ENCODE measurements at regions not wholly inside any gene's neighbourhood (a gene's known extent, or its start where the extent isn't known, plus 50 kb on each side); places are given as distances from the start of the nearest gene placed in this dataset.
"Not testable (repeated sequence)": the region's sequence is repeated elsewhere in the genome, so short reads cannot be mapped to it uniquely, and the experiment has no call there.

- DNase-seq (ENCODE audit: low read depth): not testable (repeated sequence)
Measured at GRCh38 chr15:77861997-77862635, 215.4 kb downstream of the TBC1D2B start.

DNA sequence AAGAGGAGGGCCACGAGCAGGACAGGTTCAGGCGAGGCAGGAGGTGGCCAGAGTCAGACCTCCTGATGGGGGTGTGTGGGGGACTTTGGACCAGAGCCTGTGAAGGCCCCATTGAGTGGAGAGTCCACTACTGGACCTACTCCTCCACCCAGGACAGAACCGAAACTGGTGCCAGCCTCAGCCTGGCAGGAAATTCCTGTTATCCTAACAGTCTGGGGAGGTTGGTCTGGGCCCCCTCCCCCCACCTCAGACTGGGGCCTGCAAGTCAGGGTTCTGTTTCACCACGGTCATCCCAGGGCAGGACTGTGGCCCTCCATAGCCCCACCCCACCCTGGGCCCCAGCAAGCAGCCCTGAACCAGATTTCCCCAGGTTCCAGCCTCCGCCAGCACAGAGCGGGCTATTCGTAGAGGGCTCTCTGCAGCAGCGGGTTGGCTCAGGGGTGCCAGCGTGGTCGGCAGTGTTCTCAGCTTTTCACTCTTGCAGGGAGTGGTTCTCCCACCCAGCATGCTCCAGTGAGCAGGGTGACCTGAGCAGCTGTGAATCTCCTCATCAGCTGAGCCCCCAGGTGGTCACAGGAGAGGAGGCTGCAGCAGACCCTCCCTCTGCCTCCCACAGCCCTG lies 217.3 kb downstream of the TBC1D2B start:
- no peak for DNase-seq (ENCODE audit: low read depth)

DNA sequence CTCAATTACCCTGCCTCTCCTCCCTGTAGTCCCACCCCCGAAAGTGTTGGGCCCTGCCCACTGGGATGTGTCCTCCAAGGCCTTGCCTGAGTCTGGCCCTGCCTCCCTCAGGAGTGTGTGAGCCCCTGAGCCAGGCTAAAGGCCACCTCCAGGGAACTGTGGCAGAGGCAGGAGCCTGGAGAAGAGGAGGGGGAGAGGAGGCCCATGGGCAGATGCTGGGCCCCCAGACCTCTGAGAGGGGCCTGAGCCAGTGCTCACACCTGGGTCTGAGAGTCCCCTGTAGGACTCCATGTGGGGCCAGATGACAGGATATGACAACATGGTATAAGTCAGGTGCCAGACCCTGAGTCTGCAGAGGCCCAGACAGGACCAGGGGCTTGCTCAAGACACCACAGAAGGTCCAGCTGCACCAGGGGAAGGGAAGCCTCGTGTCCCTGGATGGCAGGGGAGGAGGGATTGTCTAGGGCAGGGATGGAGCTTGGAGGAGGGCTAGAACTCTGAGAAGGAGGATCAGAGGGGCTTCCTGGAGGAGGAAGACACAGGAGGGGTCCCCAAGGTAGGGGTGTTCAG lies 217.9 kb downstream of the TBC1D2B start:
- DNase-seq (ENCODE audit: low read depth): no peak

- DNase-seq (ENCODE audit: low read depth): no peak
Measured at GRCh38 chr15:77858792-77859490, 218.6 kb downstream of the TBC1D2B start.

DNA sequence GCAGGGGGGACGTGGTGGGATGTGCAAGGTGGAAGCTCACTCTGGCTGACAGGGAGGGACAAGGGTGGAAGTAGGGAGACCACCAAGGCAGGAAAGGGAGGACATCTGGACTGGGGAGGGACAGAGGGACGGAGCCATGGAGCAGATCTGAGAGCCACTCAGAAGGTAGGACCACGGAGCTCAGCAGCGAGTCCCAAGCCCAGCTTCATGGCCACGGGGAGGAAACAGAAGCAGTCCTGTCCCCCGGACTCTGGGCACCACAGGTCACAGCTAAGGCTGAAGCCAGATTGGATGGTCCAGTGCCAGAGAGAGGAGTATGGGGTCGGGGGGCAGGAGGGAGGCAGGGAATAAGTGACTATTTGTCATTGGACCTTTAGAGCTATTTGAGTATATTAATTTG lies 220.1 kb downstream of the TBC1D2B start:
- DNase-seq (ENCODE audit: low read depth): no peak

DNA sequence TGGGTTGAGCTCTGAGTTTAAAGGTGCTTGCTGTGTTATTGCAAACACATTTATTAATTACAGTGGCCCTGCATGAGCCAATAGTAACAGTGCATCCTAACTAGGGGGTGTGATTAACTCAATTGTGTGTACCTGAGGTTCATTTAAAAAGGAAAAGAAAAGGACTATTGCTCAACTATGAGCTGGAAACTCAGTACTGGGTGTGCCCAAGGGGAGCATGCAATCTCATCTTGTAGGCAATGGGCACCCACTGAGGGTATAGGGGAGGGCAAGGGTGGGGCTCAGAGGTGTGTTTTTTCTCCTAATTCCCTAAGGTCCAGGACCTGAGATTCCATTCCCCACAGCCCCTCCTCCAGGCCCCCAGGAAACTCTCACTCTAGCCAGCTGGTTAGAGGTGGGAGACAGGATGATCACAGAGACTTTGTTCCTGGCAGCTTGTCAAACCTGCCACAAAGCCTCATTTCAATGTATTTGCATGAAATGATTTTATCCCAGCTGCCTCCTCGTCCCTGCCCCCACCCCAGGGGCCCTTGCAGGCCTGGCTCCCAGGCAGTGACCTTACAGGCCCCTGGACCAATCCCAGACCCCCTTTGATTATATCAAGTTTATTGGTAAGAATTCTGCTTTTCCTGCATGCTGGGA lies 220.7 kb downstream of the TBC1D2B start:
- no peak for DNase-seq (ENCODE audit: low read depth)

DNA sequence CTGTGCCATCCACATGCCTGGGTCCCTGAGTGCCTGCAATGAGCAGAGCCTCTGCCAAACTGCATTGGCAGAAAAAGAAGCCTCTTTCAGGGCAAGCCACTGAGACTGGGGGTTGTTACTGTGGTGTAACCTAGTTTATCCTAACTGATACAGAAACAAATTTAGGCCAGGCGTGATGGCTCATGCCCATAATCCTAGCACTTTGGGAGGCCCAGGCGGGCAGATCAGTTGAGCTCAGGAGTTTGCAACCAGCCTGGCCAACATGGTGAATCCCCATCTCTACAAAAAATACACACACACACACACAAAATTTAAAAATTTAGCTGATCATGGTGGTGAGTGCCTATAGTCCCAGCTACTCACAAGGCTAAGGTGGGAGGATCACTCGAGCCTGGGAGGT lies 221.6 kb downstream of the TBC1D2B start:
- no peak for DNase-seq (ENCODE audit: low read depth)

DNA sequence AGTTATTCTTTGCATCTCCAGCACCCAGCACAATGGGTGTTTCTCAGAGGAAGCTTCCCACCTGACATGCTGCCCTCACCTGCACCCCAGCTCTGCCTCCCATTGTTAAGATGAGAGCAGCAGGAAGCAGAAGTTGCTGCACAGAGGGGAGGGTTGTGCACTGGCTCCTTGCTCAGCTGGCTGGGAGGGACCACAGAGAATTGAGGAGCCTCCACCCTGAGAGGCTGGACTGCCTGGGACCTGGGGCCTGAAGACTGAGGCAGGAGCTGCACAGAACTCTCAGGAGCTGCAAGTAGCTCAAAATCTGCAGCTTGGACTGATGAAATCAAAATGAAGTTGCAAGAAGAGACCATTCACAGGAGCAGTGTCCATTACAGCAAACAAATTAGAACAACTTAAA lies 222.3 kb upstream of the LINGO1 start:
- no peak for DNase-seq (ENCODE audit: low read depth)

DNA sequence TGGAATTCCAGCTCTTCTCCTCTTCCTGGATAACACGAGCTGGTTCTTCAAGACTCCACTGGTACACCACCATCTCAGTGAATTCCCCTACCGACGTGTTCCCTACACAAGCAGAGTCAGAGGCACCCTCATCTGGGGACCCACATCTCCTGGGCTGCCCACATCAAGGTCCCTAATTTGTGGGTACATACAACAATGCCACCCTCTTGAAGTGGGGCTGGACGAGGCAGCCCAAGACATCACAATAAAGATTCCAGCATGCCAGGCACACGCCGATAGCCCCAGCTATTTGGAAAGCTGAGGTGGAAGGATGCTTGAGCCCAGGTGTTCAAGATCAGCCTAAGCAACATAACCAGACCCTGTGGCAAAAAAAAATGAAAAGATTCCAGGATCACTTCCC lies 221.2 kb upstream of the LINGO1 start:
- no peak for DNase-seq (ENCODE audit: low read depth)

DNA sequence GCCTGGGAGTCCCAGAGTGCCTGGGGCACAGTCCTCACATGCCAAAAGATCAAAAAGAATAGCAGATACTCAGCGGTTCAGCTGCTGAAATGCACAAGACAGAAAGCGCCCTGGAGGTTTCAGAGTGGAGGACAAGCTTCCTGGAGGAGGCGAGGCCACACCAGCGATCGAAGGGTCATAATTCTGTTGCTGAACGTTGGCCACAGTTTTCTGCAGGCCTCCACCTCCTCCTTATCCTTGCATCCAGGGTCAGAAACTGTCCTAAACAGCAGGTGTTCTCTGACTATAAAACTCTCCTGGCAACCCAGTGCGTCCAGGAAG lies 220.3 kb upstream of the LINGO1 start:
- no peak for DNase-seq (ENCODE audit: low read depth)

GRCh38 chr15:77852241-77853007 lies 219.7 kb upstream of the LINGO1 start:
- no peak for DNase-seq (ENCODE audit: low read depth)

DNA sequence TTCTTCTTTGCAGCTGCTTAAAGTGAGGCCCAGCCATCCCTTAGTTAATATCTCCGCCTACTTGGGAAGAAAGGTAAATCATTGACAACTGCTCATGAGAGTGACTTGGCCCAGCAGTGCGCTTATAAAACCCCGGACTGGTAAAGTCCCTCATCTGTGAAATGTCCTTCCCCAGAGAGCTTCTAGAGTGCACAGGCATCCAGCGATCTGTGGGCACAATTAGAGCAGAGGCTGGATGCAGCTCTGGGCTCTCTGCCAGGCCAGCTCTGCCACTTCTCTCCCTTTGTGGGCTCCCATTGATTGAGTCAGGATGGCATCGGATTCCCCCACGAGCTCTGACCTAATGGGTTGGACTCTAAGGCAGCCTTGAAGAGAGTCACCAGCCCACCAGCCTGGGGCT lies 219.0 kb upstream of the LINGO1 start:
- DNase-seq (ENCODE audit: low read depth): no peak

- no peak for DNase-seq (ENCODE audit: low read depth)
Measured at GRCh38 chr15:77851086-77851485, 218.4 kb upstream of the LINGO1 start.

DNA sequence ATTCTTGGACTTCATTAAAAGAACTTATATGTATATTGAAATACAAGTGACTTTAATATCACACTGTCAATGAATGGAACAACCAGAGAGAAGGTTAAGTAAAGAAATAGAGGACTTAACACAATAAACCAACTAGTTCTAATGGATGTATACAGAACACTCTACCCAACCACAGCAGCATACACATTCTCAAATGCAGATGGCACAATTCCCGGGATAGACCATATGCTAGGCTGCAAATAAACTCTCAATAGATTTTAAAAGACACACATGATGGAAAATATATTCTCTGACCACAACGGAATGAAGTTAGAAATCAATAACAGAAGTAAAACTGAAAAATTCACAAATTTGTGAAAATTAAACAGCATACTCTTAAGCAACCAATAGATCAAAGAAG lies 214.3 kb upstream of the LINGO1 start:
- DNase-seq (ENCODE audit: low read depth): no peak

DNA sequence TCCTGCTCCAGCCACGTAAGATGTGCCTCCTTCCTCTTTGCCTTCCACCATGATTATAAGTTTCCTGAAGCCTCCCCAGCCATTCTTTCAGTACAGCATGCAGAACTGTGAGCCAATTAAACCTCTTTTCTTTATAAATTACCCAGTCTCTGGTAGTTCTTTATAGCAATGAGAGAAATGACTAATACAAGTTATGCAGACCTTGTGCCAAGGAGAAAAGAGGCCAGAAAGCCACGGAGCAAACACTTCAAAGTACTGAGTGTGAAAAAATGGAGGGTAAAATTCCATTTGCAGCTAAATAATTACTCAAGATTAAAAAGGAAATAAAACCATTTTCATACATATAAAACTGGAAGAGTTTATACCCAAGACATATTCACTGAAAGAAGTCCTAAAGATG lies 213.6 kb upstream of the LINGO1 start:
- no peak for DNase-seq (ENCODE audit: low read depth)

DNA sequence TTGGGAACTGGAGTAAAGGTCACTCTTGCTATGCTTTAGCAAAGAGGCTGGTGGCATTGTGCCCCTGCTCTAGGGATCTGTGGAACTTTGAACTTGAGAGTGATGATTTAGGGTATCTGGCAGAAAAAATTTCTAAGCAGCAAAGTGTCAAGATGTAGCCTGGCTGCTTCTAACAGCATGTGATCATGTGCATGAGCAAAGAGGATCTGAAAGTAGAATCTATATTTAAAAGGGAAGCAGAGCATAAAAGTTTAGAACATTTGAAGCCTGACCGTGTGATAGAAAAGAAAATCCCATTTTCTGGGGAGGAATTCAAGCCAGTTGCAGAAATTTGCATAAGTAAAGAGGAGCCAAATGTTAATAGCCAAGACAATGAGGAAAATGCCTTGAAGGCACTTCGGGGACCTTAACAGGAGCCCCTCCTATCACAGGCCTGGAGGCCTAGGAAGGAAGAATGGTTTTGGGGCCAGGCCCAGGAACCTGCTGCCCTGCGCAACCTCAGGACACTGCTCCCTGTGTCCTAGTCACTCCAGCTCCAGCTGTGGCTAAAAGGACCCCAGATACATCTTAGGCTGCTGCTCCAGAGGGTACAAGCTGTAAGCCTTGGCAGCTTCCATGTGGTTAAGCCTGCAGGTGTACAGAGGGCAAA lies 212.2 kb upstream of the LINGO1 start:
- DNase-seq (ENCODE audit: low read depth): no peak

DNA sequence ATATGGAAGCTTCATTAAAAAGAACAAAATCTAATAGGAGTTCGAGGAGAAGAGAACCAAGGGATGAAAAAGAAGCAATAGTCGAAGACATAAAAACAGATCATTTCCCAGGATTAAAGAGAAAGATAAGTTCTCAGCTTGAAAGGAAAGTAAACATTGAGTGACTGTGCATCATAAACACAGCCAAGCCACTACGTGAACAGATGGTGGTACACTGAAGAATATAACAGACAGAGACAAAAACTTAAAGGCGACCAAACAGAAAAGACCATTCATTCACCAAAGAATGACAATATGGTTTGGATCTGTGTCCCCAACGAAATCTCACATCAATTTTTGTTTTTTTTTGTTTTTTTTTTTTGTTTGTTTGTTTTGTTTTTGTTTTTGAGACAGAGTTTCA lies 210.8 kb upstream of the LINGO1 start:
- DNase-seq (ENCODE audit: low read depth): no peak

GRCh38 chr15:77840991-77841775 lies 208.5 kb upstream of the LINGO1 start:
- DNase-seq (ENCODE audit: low read depth): no peak

DNA sequence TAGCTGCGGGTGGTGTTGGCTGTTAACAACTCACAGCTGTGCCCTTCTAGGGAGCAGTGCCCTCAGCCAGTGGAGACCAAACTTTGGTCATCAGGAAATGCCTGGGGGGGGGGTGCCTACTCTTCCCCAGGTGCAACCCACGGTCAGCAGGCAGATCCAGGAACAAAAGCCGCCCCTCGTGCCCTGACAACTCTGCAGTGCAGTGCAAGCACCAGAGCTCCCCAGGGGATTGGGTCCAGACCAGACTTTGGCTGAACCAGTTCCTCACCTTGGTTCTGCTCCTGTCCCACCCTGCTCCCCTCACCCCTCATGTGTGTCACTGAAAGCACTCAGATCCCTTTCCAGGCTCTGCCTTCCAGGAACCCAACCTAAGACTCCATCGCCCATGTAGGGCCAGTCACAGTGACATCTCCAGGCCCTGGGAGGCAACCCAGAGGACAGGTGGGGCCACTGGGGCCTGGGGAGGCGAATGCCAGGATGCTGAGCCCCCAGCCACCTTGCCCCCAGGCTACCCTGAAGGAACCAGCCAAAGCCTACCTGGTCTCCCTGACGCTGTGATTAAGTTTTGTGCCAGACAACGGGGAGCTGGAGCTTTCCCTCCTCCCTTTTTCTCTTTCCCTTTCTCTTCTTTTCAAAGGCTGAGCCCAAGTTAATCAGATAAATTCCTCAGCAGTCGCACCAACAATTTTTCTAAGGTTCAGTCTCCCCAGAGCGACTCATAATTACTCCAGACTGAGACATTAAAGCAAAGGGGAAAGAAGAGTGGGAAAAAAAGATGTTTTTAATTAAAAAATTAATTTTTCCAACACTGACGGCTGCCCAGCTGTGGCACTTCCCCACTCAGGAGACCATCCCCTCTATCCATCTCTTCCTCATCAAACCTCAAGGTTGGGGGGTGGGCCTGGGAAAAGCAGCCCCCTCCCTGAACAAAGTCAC lies 207.5 kb upstream of the LINGO1 start:
- DNase-seq (ENCODE audit: low read depth): no peak

DNA sequence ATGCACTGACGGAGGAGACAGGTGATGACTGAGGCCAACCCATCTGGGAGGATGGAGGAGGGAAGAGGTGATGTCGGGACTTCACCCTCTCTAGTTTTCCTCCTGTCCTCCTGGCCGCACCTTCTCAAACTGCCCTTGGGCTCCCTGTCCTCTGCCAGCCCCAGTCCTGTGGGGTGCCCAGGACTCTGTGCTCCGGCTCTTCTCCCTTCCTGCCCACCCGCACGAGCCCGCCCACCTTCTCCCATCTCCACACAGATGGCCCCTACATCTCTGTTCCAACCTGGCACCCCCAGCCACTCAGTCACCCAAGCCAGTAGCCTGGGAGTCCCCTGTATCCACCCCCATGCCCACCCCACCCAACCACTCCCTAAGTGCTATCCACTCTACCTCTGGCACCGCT lies 206.7 kb upstream of the LINGO1 start:
- DNase-seq (ENCODE audit: low read depth): no peak
